Hematopoietic multipotent progenitor cell treated with erythropoietin and hydrocortisone succinate and interleukin-3 and kit ligand, for 17 days (in vitro differentiated cells): ENCODE measurements at regions not wholly inside any gene's neighbourhood (a gene's known extent, or its start where the extent isn't known, plus 50 kb on each side); places are given as distances from the start of the nearest gene placed in this dataset.

Experiments used
- DNase-seq: peaks from one replicate; pipeline ENCODE4 v3.0.0-alpha.2; 2015; ENCODE audit warnings: low spot score

- no peak for DNase-seq
These were observed 342.9 kb upstream of the PLXNA2 start for GRCh38 chr1:208587110-208587509.

- DNase-seq, result no peak
These were observed 349.3 kb upstream of the PLXNA2 start for GRCh38 chr1:208593306-208594006.

GRCh38 chr1:208595236-208595635 is 351.1 kb upstream of the PLXNA2 start:
- DNase-seq, result no peak

GRCh38 chr1:208595745-208596144 is 351.6 kb upstream of the PLXNA2 start:
- no peak for DNase-seq

GRCh38 chr1:208597571-208597970 is 353.4 kb upstream of the PLXNA2 start:
- no peak for DNase-seq

- no peak for DNase-seq
These were observed 353.8 kb upstream of the PLXNA2 start for GRCh38 chr1:208598021-208598420.

GRCh38 chr1:208599063-208599462 is 354.9 kb upstream of the PLXNA2 start:
- no peak for DNase-seq

- no peak for DNase-seq
These were observed 356.4 kb upstream of the PLXNA2 start for GRCh38 chr1:208600456-208601190.

- DNase-seq, result no peak
These were observed 357.4 kb upstream of the PLXNA2 start for GRCh38 chr1:208601561-208601960.

- no peak for DNase-seq
These were observed 359.5 kb upstream of the PLXNA2 start for GRCh38 chr1:208603721-208604120.

- DNase-seq, result no peak
These were observed 360.1 kb upstream of the PLXNA2 start for GRCh38 chr1:208604295-208604694.

- no peak for DNase-seq
These were observed 362.8 kb upstream of the PLXNA2 start for GRCh38 chr1:208606959-208607358.

- no peak for DNase-seq
These were observed 363.4 kb upstream of the PLXNA2 start for GRCh38 chr1:208607616-208608015.

GRCh38 chr1:208614610-208615009 is 370.4 kb upstream of the PLXNA2 start:
- DNase-seq, result no peak

- DNase-seq, result no peak
These were observed 371.2 kb upstream of the PLXNA2 start for GRCh38 chr1:208615371-208615770.

- no peak for DNase-seq
These were observed 372.6 kb upstream of the PLXNA2 start for GRCh38 chr1:208616776-208617175.

GRCh38 chr1:208628022-208628914 is 384.1 kb upstream of the PLXNA2 start:
- no peak for DNase-seq

GRCh38 chr1:208631092-208631491 is 386.9 kb upstream of the PLXNA2 start:
- no peak for DNase-seq

- DNase-seq, result no peak
These were observed 387.3 kb upstream of the PLXNA2 start for GRCh38 chr1:208631506-208631905.

GRCh38 chr1:208634346-208635140 is 390.4 kb upstream of the PLXNA2 start:
- no peak for DNase-seq

GRCh38 chr1:208637181-208637580 is 393.0 kb upstream of the PLXNA2 start:
- DNase-seq, result no peak

- DNase-seq, result no peak
These were observed 395.2 kb upstream of the PLXNA2 start for GRCh38 chr1:208639382-208639781.
